AG04449 (cell line): ENCODE measurements at regions not wholly inside any gene's neighbourhood (a gene's known extent, or its start where the extent isn't known, plus 50 kb on each side); places are given as distances from the start of the nearest gene placed in this dataset.

ENCODE experiments used
- CTCF ChIA-PET: fragments of 350-600 bp; formaldehyde crosslinking; extraction: SDS; loops from one replicate; lab custom pipeline; 2021; ENCODE audit warnings: antibody characterized with exemption; lab: Yijun Ruan, JAX
- POLR2A ChIA-PET: fragments of 400-600, 350-600 bp; formaldehyde crosslinking; extraction: SDS; loops from one replicate; lab custom pipeline; 2020; ENCODE audit warnings: antibody characterized with exemption, inconsistent platforms; lab: Yijun Ruan, JAX
- DNase-seq: peaks from one replicate; pipeline ENCODE4 v3.0.0-alpha.2; 2010; ENCODE audit warnings: low read depth, low spot score
- H3K4me3 ChIP-seq: 2 replicates; pipeline ENCODE4 v1.5.1; 2011; ENCODE audit warnings: low read depth, mild to moderate bottlenecking, control low read depth, low read length
- TF ChIP-seq, protein P1 (sequence below): IDR thresholded peaks from one replicate; pipeline ENCODE4 v1.5.1; 2011; ENCODE audit warnings: mild to moderate bottlenecking, moderate library complexity, low read length, control low read depth, inconsistent platforms; ENCODE audit not compliant: insufficient read depth; ENCODE audit errors: missing control alignments

GRCh38 chr10:110408943-110409342 lies 88.8 kb upstream of the DUSP5 start:
- no peak for DNase-seq
- ChIA-PET CTCF (interaction anchor here (0.8 to 4.9 kb wide), 4 partner anchors 9 to 136 kb away, joined by 3 to 35 read pairs (median 5); no protein-coding TSS in a partner anchor), POLR2A (interaction anchor here (0.9 to 1.1 kb wide), 2 partner anchors 90 to 92 kb away, joined by 3 to 4 read pairs; no protein-coding TSS in a partner anchor)
- H3K4me3 ChIP-seq: no peak overlapping the region
- TF ChIP-seq, protein P1, sequence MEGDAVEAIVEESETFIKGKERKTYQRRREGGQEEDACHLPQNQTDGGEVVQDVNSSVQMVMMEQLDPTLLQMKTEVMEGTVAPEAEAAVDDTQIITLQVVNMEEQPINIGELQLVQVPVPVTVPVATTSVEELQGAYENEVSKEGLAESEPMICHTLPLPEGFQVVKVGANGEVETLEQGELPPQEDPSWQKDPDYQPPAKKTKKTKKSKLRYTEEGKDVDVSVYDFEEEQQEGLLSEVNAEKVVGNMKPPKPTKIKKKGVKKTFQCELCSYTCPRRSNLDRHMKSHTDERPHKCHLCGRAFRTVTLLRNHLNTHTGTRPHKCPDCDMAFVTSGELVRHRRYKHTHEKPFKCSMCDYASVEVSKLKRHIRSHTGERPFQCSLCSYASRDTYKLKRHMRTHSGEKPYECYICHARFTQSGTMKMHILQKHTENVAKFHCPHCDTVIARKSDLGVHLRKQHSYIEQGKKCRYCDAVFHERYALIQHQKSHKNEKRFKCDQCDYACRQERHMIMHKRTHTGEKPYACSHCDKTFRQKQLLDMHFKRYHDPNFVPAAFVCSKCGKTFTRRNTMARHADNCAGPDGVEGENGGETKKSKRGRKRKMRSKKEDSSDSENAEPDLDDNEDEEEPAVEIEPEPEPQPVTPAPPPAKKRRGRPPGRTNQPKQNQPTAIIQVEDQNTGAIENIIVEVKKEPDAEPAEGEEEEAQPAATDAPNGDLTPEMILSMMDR: no peak

- TF ChIP-seq, protein P1: no peak
- ChIA-PET CTCF (interaction anchor here (1.8 to 4.9 kb wide), 3 partner anchors 10 to 56 kb away, joined by 3 to 35 read pairs (median 7); no protein-coding TSS in a partner anchor), POLR2A (interaction anchor here (0.9 to 1.1 kb wide), 2 partner anchors 89 to 92 kb away, joined by 3 to 4 read pairs; no protein-coding TSS in a partner anchor)
- no peak overlapping the region for H3K4me3 ChIP-seq
- DNase-seq: no peak
Observed at GRCh38 chr10:110409488-110409887, 88.2 kb upstream of the DUSP5 start.

GRCh38 chr10:110409926-110410325 lies 87.8 kb upstream of the DUSP5 start:
- TF ChIP-seq, protein P1: no peak
- CTCF ChIA-PET: interaction anchor here (1.7 to 4.9 kb wide), 3 partner anchors 10 to 56 kb away, joined by 5 to 35 read pairs (median 7); no protein-coding TSS in a partner anchor
- no peak for DNase-seq
- no peak overlapping the region for H3K4me3 ChIP-seq
- POLR2A ChIA-PET: interaction anchor here (1.1 to 2.0 kb wide), 2 partner anchors 11 to 91 kb away, joined by 3 to 5 read pairs; no protein-coding TSS in a partner anchor

GRCh38 chr10:110410329-110411046 lies 87.2 kb upstream of the DUSP5 start:
- TF ChIP-seq, protein P1: no peak
- CTCF ChIA-PET: interaction anchor here (1.0 to 3.4 kb wide), 4 partner anchors 15 to 74 kb away, joined by 3 to 12 read pairs (median 4); no protein-coding TSS in a partner anchor
- H3K4me3 ChIP-seq: no peak overlapping the region
- DNase-seq: peak; percentile 96
- POLR2A ChIA-PET: interaction anchor here (1.0 to 2.8 kb wide), 3 partner anchors 12 to 88 kb away, joined by 5 to 21 read pairs (median 5); no protein-coding TSS in a partner anchor

DNA sequence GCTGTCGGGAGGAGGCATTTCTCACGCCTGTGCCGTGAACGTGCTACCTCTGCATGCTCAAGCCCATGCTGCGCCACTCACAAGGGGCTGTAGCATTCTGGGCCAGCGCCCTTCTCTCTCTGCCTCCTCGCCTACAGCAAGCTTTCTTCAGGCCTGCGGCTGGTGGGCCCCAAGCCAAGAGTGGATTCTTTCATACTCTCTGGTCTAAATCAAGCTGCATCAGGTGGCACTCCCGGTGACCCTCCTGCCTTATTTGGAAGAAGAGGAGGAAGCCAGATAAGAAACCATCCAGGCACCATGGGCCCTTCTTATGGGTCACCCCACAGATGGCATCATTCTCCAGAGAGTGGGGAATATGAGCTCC lies 86.7 kb upstream of the DUSP5 start:
- TF ChIP-seq, protein P1: no peak
- CTCF ChIA-PET: interaction anchor here (0.7 to 3.4 kb wide), 5 partner anchors 14 to 88 kb away, joined by 3 to 12 read pairs (median 3); no protein-coding TSS in a partner anchor
- POLR2A ChIA-PET: interaction anchor here (1.0 to 2.8 kb wide), 4 partner anchors 12 to 88 kb away, joined by 5 to 21 read pairs (median 6); partner anchors contain the start of gene DUSP5
- no peak overlapping the region for H3K4me3 ChIP-seq
- DNase-seq: no peak
